ENCODE measurements at regions not wholly inside any gene's neighbourhood (a gene's known extent, or its start where the extent isn't known, plus 50 kb on each side); places are given as distances from the start of the nearest gene placed in this dataset.

GRCh38 chr22:48795664-48796063, 1032.0 kb downstream of the BRD1 start:
- TF ChIP-seq CTCF (IDR thresholded peaks at IDR 0.05), result no peak
- no peak for TF ChIP-seq EZH2 (IDR thresholded peaks at IDR 0.05; ENCODE audit: borderline replicate concordance, insufficient read depth, low read depth, low read length, poor library complexity, severe bottlenecking)
